HG03196 (cell line): ENCODE measurements at regions not wholly inside any gene's neighbourhood (a gene's known extent, or its start where the extent isn't known, plus 50 kb on each side); places are given as distances from the start of the nearest gene placed in this dataset.
"Not testable (repeated sequence)": the region's sequence is repeated elsewhere in the genome, so short reads cannot be mapped to it uniquely, and the experiment has no call there.

Experiments
- ATAC-seq: cut with Tn5 transposase; IDR thresholded peaks from one replicate; pipeline ENCODE4 v1.9.1; 2021; ENCODE audit not compliant: unreplicated experiment

GRCh38 chr18:10330428-10330827 is 124.0 kb upstream of the APCDD1 start:
- ATAC-seq: no peak

GRCh38 chr18:10332452-10332851 is 122.0 kb upstream of the APCDD1 start:
- no peak for ATAC-seq

GRCh38 chr18:10336749-10337350 is 117.6 kb upstream of the APCDD1 start:
- ATAC-seq: no peak

- no peak for ATAC-seq
These were observed 113.6 kb upstream of the APCDD1 start for GRCh38 chr18:10340821-10341220.

GRCh38 chr18:10343778-10344177 is 110.7 kb upstream of the APCDD1 start:
- no peak for ATAC-seq

- no peak for ATAC-seq
These were observed 107.6 kb upstream of the APCDD1 start for GRCh38 chr18:10346749-10347415.

DNA sequence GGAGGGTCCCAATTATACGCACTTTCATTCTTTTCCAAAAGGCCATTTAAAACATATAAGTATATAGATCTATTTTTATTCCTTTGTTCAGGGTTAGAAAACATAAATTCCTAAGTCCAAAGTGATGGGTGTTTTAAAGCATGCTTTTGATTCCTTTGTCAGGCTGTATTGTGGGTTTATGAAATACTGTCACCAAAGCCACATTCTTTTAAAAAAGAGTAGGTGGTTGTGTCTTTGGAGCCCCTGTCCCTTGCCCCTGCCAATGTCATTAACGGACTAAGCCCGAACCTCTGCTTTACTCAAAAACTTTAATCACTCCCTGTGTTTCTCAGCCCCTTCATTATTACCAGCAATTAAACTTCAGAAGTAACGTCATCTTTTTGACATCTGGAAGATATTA is 104.9 kb upstream of the APCDD1 start:
- ATAC-seq: no peak

GRCh38 chr18:10350661-10351060 is 103.8 kb upstream of the APCDD1 start:
- no peak for ATAC-seq

DNA sequence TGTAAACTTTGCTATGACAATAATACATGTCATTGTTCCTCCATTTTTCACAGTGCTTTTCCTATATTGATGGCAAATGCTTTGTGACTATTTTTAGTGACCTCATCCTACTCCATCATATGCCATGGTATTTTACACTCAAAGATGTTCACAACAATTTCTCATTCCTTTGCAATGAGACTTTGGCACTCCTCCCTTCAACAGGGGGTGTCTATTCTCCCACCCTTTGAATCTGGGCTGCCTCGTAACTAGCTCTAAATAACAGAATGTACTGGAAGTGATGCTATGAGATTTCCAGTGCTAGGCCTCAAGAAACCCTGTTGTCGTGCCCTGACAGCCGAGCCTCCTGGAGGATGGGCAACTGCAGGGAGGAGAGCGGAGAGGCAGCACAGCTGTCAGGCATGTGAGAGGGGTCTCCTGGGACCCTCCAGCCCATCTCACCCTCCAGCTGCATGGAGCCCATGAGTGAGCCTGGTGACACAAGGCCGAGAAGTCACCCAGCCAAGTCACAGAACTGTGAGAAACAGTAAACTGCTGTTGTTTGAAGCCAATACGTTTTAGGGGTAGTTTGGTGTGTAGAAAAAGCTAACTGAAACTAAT is 103.1 kb upstream of the APCDD1 start:
- no peak for ATAC-seq

DNA sequence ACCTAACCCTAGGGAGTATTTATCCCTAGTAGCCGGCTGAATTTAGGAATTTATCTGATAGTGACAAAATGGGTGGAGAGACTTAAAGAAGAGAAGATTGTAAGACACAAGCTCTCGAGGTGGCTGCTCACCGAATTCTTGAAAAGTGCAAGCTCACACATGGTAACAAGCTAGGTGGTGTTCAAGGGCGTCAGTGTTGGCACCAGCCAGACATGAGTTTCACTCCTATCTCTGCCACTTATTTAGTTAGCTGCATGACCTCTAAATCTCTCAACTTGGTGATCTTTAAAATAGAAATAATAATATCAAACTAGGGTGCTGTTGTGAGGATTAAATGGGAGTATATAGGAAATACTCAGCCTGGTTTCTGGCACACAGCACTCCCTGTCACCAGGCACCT is 102.6 kb upstream of the APCDD1 start:
- ATAC-seq: no peak

DNA sequence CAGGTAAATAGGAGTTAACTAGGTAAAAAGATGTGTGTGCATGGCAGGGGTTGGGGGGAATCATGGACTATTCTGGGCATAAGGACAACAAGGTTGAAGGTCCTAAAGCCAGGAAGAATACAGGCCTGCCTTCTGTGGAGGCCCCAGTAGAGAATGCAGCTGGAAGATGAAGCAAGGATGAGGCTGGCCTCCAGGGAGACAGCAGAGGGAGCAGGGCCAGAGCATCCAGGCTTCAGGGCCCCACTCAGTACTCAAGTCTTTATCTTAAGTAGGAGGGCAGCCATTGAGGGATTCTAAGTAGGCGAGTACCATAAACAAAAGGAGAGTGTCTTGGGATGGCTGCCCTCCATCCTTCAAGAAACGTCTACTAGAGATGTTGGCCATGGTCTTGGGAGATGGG is 101.8 kb upstream of the APCDD1 start:
- no peak for ATAC-seq

DNA sequence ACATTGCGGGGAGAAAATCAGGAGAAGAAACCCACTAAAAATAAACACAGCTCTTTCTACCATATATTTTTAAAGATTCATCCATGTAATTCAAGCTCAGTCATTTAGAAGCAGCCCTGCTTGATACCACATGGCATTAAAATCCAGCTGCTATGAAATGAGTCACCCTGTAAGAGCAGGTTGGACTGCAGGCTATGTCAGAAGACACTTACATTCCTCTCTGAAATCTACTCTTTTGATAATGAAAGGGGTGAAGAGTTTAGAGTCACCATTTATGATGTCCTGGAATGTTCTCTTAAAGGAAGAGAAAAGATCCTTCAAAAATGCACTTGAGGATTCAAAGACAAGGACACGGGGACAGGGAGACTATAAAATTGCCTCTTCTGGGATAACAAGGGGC is 100.6 kb upstream of the APCDD1 start:
- ATAC-seq: no peak

DNA sequence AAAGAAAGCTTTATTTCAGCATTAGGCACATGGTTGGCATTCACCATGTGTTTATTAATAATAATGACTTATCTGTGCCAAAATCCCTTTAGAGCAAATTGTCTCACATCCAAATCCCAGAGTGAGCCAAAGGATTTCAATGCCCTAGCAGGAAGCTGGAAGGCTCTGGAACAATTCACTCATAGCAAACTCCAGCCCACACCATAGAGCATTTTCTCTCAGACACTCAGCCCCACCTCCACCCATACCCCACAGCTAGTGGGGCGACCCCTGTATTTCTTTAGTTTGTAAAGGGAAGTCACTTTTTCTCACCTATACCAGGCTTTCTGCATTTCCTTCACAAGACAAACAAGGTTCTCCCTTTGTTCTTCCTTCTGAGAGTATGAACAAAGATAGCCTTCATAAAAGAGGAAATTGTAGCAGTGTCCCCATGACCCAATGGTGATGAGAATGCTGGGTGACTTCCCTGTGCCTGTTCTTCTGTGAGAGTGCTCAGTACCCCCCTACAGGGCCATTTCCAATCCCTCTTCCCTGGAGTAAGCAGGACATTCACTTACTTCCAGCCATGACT is 100.1 kb upstream of the APCDD1 start:
- ATAC-seq: no peak

GRCh38 chr18:10354890-10355289 is 99.5 kb upstream of the APCDD1 start:
- no peak for ATAC-seq

DNA sequence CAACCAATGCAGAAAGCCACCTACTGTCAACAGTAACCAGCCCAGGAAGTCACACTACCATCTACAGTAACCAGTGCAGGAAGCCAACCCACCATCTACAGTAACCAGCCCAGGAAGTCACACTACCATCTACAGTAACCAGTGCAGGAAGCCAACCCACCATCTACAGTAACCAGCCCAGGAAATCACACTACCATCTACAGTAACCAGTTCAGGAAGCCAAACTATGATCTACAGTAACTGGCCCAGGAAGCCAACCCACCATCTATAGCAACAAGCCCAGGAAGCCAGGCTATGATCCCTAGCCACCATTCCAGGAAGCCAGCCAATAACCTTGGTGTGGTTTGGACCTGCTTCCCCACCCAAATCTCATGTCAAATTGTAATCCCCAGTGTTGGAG is 97.4 kb upstream of the APCDD1 start:
- not testable (repeated sequence) for ATAC-seq

GRCh38 chr18:10361660-10362059 is 92.8 kb upstream of the APCDD1 start:
- ATAC-seq: no peak

DNA sequence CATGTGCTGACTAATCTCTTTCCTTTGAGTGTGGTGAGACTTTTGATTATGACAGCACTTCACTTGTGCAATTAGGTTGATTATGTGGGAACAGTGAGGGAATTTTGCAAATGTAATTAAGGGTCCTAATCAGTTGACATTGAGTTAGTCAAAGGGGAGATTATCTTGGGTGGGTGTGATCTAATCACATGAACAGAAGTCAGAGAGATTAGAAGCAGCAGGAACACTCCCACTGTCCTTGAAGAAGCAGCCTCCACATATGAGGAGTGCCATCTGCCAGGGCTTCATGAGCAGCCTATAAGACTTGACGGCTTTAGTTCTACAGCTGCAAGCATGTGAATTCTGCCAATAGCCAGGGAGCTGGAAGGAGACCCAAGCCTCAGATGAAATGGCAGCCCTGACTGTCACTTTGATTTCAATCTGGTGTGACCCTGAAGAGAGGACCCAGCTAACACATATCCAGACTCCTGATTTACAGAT is 89.4 kb upstream of the APCDD1 start:
- no peak for ATAC-seq

- ATAC-seq: no peak
These were observed 88.5 kb upstream of the APCDD1 start for GRCh38 chr18:10365901-10366300.

- ATAC-seq: no peak
These were observed 86.6 kb upstream of the APCDD1 start for GRCh38 chr18:10367836-10368235.

DNA sequence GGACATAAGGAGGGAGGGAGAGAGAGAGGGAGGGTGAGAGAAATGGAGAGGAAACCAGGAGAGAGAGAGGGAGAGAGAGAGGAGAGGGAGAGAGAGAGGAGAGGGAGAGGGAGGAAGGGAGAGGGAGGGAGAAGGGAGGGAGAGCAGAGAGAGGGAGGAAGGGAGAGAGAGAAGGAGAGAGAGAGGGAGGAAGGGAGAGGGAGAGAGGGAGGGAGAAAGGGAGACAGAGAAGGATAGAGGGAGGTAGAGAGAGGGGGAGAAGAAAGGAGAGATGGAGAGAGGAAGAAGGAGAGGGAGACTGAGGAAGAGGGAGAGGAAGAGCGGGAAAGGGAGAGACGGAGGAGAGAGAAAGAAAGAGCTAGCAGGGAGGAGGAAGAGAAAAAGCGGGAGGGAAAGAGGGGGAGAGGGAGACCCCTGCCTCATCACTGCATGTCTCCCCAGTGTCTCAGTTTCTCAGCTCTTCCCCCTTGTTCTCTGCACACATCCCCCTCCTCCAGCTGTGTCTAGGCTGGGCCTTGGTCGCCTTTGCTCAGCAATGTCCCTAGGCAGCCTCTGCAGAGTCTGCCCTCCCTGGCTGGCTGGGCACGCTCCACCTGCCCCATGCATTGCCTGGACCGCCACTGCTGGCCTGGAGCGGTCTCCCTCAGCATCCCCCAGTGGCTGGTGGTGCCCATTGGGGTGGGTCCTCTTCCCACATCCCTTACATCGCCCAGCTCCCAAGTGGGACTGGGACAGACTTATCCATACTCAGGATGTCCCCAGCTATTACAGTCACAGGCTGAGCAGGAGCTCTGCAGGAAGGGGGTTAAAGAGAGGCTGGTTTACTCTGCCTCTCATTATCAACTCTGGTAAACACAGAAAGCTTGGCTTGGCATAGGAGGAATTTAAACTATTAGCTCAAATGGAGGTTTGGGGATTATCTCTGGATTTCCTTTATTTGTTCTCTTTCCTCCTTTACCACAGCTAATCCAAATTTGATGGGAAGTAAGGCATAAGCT is 85.7 kb upstream of the APCDD1 start:
- ATAC-seq: no peak

GRCh38 chr18:10370716-10371115 is 83.7 kb upstream of the APCDD1 start:
- no peak for ATAC-seq
